Lower leg skin (tissue), 4 donors: ENCODE measurements at regions not wholly inside any gene's neighbourhood (a gene's known extent, or its start where the extent isn't known, plus 50 kb on each side); places are given as distances from the start of the nearest gene placed in this dataset.
A peak's percentile ranks its signal among the peaks of the same experiment; 100 is the strongest.

Experiments used
- DNase-seq, 2 donors: peaks; one replicate each; pipeline ENCODE4 v3.0.0-alpha.2; 2019; ENCODE audit warnings: low spot score in 2 of 2
- H3K4me3 ChIP-seq: fragments of 200-600 bp; sonication (generic); 2 replicates; pipeline ENCODE4 v1.5.1; 2017; ENCODE audit warnings: mild to moderate bottlenecking, low read depth; ENCODE audit not compliant: poor library complexity, severe bottlenecking
- POLR2A ChIP-seq, 2 donors: fragments of 450-650 bp; IDR thresholded peaks; one replicate each; pipeline ENCODE4 v1.6.1; 2016 to 2017; ENCODE audit warnings: antibody characterized with exemption in 2 of 2, mild to moderate bottlenecking in 1 of 2, moderate library complexity in 1 of 2
- WGBS, 2 donors: methylation state at CpG; one replicate each; pipeline ENCODE4 v1.1.5; 2018; 5-methylcytosine and 5-hydroxymethylcytosine counted together
- intact Hi-C: fragments of 100-400 bp; cut with DNase I; formaldehyde crosslinking; loops from one replicate; pipeline ENCODE4 v1.15.0; 2023; ENCODE audit warnings: low total_unique reads
- TF ChIP-seq, protein P1 (sequence below), 3 donors: fragments of 450-650 bp; IDR thresholded peaks; one replicate each; pipeline ENCODE4 v1.5.1; 2016; ENCODE audit warnings: antibody characterized with exemption in 3 of 3, mild to moderate bottlenecking in 3 of 3, moderate library complexity in 2 of 3

DNA sequence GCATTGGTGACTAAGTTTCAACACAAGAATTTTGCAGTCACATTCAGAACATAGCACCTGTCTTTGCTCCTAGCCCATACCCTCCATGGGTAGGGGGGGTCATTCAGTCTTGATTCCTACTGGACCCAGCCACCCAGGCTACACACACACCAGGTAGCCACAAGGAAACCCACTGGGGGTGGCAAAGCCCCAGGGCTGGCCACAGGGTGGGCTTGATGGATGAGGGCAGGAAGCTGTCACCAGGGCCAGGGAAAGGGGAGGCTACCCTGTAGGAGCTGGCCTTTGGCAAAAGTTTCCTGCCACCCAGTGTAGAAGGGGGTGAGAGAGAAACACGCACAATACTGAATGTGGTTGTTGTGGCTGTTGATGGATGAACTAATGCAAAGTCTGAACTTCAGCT lies 74.5 kb upstream of the NKX1-1 start:
- no peak for DNase-seq
- intact Hi-C loops, result no loop called here
- no peak overlapping the region for H3K4me3 ChIP-seq
- 92 to 94% methylated on average over 1 of the region's 1 CpG for WGBS, 2 donors
- TF ChIP-seq, protein P1, sequence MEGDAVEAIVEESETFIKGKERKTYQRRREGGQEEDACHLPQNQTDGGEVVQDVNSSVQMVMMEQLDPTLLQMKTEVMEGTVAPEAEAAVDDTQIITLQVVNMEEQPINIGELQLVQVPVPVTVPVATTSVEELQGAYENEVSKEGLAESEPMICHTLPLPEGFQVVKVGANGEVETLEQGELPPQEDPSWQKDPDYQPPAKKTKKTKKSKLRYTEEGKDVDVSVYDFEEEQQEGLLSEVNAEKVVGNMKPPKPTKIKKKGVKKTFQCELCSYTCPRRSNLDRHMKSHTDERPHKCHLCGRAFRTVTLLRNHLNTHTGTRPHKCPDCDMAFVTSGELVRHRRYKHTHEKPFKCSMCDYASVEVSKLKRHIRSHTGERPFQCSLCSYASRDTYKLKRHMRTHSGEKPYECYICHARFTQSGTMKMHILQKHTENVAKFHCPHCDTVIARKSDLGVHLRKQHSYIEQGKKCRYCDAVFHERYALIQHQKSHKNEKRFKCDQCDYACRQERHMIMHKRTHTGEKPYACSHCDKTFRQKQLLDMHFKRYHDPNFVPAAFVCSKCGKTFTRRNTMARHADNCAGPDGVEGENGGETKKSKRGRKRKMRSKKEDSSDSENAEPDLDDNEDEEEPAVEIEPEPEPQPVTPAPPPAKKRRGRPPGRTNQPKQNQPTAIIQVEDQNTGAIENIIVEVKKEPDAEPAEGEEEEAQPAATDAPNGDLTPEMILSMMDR (IDR thresholded peaks at IDR 0.05), result no peak
- TF ChIP-seq POLR2A (IDR thresholded peaks at IDR 0.05), result no peak

DNA sequence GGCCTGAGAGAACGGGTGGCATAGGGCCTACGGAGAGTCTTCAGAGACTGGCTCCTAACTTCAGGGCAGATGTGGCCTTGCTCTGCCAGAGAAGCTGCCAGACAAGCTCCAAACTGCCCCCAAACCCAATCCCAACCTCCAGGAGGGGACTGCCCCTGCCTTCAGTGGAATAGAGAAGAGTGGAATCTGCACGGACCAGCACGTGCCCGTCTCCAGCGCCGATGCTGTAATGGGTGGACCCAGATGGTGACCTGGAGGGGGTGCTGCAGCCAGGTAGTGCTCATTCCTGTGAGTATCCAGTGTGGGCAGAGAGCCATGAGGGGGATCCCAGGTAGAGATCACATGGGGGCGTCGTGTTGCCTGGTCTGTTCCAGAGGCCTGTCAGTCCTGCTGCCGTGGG lies 73.2 kb upstream of the NKX1-1 start:
- DNase-seq, result peak in 1 of 2 donors; percentile 43
- 78 to 93% methylated on average over 3 to 10 of the region's 10 CpGs for WGBS, 2 donors
- no peak overlapping the region for H3K4me3 ChIP-seq
- intact Hi-C loops, result no loop called here
- TF ChIP-seq, protein P1 (IDR thresholded peaks at IDR 0.05), result no peak
- no peak for TF ChIP-seq POLR2A (IDR thresholded peaks at IDR 0.05)

DNA sequence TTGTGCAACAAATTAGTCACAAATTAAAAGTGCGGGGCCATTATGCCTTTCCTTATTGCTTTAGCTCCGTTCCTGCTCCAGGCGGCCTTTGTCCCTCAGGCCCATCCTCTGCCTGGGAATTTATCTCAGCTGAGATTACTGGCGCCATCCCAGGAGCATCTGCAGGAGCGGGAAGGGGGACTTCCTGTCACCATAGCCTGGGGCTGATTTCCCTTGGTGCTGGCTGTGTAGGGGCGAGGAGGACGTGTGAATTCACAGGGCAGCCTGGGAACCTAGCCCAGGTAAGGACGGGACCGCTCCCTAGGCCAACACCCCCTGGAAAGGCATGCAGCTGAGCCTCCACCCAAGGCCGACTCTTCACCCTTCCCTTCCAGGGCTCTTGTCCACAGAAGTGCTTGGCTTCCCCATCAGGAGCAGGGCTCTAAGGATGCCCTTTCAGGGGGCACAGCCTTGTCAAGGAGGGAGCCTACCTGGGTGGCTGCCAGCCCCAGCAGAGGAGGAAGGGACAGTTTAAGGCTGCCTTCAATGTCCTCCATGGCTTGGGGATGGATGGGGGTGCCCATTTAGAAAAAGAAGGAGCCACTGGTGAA lies 72.6 kb upstream of the NKX1-1 start:
- intact Hi-C loops, result no loop called here
- peak in 1 of 2 donors; percentile 46 for DNase-seq
- no peak overlapping the region for H3K4me3 ChIP-seq
- no peak for TF ChIP-seq POLR2A (IDR thresholded peaks at IDR 0.05)
- TF ChIP-seq, protein P1 (IDR thresholded peaks at IDR 0.05), result no peak
- 38% methylated on average over 9 to 10 of the region's 10 CpGs for WGBS, 2 donors

DNA sequence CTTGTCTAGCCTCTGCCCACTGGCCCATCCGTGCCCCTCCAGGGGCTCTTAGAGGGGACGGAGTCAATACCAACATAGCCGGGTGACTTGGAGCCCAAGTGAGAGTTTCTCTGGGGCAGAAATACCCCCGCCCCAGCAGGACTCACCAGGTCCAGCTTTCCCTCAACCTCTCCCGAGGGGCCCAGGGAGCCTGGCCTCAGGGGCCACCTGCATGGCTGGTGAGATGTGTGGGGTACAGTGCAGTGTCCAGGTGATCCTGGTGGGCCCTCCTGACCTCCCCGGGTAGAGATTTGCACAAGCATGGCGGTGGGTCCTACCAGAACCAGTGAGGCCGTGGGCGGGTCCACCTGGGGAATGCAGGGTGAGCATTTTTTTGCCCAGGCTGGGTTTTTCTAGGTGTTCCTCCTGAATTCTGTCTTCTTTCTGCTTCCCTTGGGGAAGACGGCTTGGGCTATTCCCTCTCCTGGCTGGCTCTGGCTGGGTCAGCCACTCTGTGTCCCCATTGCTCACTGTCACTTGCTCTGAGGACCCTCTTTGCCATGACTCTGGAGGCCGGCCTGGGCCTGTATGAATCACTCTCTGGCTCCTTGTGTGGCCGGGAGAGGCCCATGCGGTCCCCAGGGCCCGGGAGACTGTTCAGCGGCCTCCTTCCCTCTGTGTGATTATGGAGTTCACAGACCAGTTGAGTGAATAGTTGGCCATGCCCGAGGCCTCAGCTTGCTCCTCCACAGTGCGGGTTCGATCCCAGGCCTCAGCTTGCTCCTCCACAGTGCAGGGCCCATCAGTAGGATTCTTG lies 71.0 kb upstream of the NKX1-1 start:
- H3K4me3 ChIP-seq, result no peak overlapping the region
- TF ChIP-seq POLR2A (IDR thresholded peaks at IDR 0.05), result no peak
- TF ChIP-seq, protein P1 (IDR thresholded peaks at IDR 0.05), result no peak

DNA sequence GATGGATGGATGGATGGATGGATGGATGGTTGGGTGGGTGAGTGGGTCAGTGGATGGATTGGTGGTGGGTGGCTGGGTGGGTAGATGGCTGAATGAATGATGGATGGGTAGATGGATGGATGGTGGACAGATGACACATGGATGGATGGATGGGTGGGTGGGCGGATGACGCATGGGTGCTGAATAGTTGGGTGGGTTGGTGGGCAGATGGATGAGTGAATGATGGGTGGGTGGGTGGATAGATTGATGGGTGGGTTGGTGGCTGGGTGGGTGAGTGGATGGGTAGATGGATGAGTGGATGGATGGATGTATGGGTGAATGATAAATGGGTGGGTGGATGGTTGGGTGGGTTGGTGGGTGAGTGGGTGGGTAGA lies 69.9 kb upstream of the NKX1-1 start:
- H3K4me3 ChIP-seq, result no peak overlapping the region
- intact Hi-C loops, result no loop called here
- TF ChIP-seq, protein P1 (IDR thresholded peaks at IDR 0.05), result no peak
- TF ChIP-seq POLR2A (IDR thresholded peaks at IDR 0.05), result no peak
- DNase-seq, result peak in 1 of 2 donors; percentile 72
- WGBS, 2 donors, result 93 to 99% methylated on average over 2 of the region's 2 CpGs

More for the DNA sequence above, 71.0 kb upstream of the NKX1-1 start:
- intact Hi-C loops, result no loop called here
- WGBS, 2 donors, result 88 to 90% methylated on average over 18 of the region's 18 CpGs
- DNase-seq, result peak in 1 of 2 donors; percentile 72
